ENCODE measurements at regions not wholly inside any gene's neighbourhood (a gene's known extent, or its start where the extent isn't known, plus 50 kb on each side); places are given as distances from the start of the nearest gene placed in this dataset.
"Not testable (repeated sequence)": the region's sequence is repeated elsewhere in the genome, so short reads cannot be mapped to it uniquely, and the experiment has no call there.

DNA sequence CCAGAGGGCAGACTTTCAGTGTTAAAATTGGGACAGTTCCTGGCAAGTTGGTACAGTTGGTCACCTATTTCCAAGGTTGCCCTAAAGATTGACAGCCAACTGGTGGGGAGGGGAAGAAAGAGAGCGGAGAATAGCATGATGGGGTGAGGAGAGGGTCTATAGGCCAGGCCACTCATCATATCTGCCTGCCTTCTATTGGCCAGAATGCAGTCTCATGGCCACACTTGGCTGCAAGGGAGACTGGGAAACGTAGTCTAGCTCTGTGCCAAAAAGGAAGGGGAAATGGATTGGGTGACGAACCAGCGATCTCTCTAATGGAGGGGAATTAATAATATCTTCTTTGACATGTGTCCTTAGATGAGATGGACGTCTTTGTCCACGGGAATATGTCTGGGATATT is 197.4 kb upstream of the ATP6AP2 start:
- in situ Hi-C loops (cut with HindIII; ENCODE audit: low sequenced_read_pairs) = no loop called here

DNA sequence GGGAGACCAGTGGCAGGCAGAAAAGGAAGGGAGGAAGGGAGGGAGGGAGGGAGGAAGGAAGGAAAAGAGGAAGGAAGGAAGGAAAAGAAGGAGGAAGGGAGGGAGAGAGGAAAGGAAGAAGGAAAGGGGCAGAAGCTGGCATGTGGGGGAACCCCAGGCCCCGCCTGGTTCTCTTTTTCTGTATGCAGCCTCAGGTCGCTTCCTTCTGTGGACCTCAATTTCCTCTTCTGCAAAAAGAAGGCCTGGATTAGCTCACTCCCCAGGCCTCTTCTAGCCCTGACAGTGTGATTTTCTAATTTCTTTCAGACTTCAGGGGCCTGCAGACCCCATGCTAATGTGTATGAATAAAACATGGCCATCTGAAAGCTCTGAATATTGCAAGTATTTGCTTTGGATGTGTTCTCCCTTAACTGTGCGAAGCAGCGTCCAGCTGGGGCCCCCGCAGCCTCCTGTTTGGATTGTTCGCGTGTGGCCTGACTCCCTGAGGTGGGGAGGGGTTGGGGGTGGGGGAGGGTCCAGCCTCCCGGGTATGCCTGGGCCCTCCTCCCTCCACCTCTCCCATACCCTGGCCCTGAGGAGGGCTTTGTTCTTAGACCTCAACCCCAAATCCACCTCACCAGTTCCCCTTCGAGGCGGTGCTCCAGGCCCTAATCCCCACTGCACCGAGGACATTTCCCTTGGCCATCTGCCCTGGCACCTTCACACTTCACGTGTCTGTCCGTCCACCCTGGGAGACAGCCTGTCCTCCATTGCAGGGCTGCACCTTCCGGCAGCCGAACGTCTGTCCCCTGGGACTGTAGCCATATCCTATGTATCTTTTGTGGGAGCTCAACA is 199.9 kb upstream of the ATP6AP2 start:
- in situ Hi-C loops (cut with HindIII; ENCODE audit: low sequenced_read_pairs) = no loop called here

DNA sequence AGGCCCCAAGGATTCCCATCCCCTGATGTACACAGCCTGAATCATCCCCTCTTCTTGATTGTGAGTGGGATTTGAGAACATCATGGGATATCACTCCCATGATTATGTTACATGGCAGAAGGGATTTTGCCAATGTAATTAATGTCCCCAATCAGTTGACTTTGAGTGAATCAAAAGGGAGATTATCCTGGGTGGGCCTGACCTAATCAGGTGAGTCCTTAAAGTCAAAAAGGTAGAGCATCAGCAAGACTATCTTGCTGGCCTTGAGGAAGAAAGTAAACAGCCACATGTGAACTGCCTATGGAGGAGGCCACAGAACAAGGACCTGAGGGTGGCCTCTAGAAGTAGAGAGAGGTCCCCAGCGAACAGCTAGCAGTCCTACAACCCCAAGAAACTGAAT is 203.1 kb upstream of the ATP6AP2 start:
- in situ Hi-C loops (cut with HindIII; ENCODE audit: low sequenced_read_pairs) = no loop called here

DNA sequence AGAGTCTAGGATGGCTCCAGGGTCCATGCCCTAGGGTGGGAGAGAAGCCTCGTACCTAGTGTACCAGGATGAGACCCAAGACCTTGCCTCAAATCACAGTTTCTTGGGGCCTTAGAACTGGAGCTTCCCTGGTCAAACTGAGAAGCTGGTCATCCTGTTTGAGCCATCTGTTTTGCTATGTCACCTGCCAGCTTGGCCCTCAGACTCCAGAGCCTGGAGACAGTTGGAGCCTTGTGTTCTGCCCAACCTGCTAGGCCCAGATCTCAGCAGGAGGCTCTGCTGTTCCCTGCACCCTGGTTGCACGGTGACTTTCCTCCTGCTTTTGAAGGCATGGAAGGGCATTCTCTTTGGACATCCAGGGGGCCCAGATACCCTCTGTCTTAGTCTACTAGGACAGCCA is 206.3 kb upstream of the ATP6AP2 start:
- in situ Hi-C loops (cut with HindIII; ENCODE audit: low sequenced_read_pairs) = no loop called here

DNA sequence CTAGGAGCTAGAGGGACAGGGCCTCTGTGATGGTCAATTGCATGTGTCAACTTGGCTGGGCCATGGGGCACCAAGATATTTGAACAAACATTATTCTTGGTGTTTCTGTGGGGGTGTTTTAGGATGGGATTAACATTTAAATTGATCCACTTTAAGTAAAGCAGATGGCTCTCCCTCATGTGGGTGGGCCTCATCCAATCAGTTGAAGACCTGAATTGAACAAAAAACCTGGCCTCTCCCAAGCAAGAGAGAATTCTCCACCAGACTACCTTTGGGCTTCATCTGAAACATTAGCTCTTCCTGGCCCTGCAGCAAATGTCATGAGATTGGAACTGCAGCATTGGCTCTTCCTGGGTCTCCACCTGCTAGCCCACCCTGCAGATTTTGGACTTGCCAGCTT is 207.1 kb upstream of the ATP6AP2 start:
- in situ Hi-C loops (cut with HindIII; ENCODE audit: low sequenced_read_pairs) = no loop called here

DNA sequence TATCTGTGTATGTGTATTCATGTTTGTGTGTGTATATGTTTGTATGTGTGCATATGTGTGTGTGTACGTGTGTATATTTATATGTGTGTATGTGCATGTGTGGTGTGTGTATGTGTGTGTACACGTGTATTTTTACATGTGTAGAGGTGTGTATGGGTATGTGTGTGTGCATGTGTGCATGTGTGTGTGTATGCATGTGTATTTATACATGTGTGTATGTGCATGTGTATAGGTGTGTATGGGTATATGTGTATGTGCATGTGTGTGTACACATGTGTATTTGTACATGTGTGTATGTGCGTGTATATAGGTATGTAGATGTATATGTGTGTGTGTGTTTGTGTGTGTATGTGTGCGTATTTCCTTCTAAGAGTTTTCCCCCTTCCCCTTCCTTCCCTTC is 207.7 kb upstream of the ATP6AP2 start:
- in situ Hi-C loops (cut with HindIII; ENCODE audit: low sequenced_read_pairs) = no loop called here

DNA sequence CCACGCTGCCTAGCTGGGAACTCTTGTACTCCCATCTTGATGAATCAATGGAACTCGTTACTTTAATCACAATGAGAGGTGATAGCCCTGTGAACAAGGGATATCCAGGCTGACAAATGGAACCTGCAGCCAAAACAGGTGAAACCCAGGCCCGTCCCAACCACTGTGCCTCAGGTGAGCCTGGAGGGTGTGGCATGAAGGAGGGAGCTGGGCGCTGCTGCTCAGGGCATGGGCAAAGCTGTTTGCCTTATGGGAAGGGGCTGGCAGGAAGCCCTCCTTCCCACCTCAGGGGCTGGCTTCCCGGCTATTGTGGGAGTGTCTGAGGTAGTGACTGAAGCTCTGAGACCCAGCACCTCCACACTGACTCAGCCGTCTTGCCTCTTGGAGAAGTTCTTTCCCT is 209.4 kb upstream of the ATP6AP2 start:
- in situ Hi-C loops (cut with HindIII; ENCODE audit: low sequenced_read_pairs) = no loop called here

DNA sequence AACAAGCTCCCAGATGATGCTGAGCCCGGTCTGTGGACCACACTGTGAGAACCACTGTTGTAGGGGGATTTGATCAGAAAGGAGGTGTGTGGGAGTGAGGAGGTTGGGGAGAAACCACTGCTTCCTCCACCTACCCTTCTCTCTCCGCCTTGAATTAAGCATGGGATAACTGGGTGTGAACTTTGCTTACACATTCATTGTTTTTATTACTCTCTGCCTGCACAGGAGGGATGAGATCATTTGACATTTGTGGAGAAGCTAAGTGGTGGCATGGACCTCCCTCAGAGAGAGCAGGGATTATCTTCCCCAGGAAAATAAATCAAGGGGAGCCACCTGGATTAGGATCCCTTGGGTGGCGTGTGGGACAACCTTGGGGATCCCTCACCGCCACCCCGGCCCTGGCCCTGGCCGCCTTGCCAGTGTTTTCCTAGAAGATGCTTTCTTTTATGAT is 212.1 kb upstream of the ATP6AP2 start:
- in situ Hi-C loops (cut with HindIII; ENCODE audit: low sequenced_read_pairs) = no loop called here

DNA sequence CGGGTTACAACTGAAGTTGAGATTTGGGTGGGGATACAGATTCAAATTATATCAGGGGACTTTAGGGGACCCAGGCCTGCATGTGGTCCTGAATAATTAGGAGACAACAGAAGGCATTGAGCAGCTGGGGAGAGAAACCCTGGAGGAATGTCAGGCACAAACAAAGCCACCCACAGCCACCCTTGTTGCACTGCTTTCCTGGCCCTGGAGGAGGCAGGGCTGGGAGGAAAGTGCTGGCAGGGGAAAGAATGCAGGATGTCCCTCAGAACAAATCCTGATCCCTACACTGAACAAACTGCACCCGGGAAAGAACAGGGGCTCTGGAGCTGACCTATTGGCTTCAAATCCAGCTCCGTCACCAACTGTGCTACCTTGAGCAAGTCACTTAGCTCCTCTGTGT is 214.1 kb upstream of the ATP6AP2 start:
- in situ Hi-C loops (cut with HindIII; ENCODE audit: low sequenced_read_pairs) = no loop called here

DNA sequence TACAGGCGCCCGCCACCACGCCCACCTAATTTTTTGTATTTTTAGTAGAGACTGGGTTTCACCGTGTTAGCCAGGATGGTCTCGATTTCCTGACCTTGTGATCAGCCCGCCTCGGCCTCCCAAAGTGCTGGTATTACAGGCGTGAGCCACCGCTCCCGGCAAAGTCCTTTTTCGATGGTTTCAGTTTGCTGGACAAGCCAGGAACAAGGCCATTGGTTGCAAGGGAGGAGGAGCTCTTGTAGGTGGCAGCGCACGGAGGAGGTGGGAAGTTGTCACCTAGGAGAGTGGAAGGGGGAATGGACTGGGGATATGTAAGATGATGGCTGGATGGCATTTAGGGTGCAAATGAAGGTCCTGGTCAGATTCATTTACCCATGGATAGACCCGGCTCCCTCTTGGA is 218.5 kb upstream of the ATP6AP2 start:
- in situ Hi-C loops (cut with HindIII; ENCODE audit: low sequenced_read_pairs) = not testable (repeated sequence)

DNA sequence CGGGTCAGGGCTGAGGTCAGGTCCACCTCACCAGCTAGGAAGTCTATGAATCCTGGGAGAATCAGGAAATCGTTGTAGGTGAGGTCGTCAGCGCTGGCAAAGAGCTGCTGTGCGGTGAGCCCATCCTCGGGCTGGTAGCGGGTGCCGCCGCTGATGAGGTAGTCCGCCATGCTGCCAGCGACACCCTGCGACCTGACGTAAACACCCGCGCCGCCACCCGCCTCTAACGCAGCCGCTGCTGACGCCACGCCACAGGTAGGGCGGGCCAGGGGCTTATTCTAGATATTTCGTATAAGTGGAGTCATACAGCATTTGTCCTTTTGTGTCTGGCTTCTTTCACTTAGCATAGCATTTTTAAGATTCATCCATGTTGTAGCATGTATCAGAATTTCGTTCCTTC is 220.2 kb upstream of the ATP6AP2 start:
- in situ Hi-C loops (cut with HindIII; ENCODE audit: low sequenced_read_pairs) = no loop called here

DNA sequence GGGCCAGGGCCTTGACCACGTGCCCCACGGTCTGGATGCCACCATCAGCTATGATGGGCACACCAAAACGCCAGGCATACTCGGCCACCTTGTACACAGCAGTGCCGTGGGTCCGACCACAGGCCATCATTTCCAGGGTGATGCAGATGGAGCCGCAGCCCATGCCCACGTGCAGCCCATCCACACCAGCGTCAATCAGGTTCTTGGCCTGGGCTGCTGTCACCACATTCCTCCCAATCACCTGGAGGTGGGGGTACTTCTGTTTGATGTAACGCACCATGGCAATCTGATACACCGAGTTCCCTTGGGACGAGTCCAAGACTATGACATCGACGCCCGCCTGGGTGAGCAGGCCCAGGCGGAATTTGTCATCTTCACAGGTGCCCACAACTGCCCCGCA is 221.2 kb upstream of the ATP6AP2 start:
- in situ Hi-C loops (cut with HindIII; ENCODE audit: low sequenced_read_pairs) = no loop called here

DNA sequence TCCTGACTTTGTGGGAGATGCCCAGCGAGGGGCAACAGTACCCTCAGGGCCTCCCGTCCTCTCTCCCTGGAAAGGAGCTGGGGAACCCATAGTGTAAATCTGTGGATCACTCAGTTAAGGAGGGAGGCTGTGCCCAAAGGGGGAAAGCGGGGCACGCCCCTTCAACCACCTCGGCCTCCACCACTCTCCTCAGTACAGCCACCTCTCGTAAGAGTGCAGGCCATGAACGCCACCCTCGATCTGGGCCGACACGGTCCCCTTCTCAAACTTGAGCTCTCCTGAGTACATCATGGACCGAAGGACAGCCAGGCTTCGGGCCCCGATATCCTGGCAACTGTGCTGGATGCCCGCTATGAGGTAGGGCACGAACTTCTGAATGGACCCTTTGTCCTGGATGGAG is 221.8 kb upstream of the ATP6AP2 start:
- in situ Hi-C loops (cut with HindIII; ENCODE audit: low sequenced_read_pairs) = no loop called here

DNA sequence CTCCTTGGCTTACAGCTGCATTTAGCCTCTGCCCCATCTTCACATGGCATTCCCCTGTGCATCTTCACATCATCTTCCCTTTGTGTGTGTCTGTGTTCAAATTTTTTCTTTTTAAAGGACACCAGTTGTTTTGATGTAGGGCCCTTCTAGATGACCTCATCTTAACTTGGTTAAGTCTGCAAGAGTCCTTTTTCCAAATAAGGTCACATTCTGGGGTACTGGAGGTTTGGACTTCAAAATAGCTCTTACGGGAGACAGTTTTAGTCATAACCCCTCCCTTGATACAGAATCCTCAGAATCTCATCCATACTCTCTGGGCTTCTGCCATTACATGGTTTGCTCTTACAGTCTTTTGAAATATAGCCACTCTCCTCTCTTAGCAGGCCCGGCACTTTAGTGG is 231.5 kb upstream of the ATP6AP2 start:
- in situ Hi-C loops (cut with HindIII; ENCODE audit: low sequenced_read_pairs) = no loop called here

DNA sequence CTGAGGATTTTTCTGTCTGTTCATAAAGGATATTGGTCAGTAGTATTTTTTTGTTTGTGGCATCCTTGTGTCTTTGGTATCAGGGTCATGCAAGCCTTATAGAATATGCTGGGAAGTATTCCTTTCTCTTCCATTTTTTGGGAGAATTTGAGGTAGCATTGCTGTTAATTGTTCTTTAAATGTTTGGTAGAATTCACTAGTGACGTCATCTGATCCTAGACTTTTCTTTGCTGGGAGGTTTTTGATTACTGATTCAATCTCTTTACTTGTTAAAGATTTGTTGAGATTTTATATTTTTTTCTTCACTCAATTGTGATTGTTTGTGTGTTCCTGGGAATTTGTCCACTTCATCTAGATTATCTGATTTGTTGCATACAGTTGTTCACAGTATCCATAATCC is 234.4 kb upstream of the ATP6AP2 start:
- in situ Hi-C loops (cut with HindIII; ENCODE audit: low sequenced_read_pairs) = no loop called here

DNA sequence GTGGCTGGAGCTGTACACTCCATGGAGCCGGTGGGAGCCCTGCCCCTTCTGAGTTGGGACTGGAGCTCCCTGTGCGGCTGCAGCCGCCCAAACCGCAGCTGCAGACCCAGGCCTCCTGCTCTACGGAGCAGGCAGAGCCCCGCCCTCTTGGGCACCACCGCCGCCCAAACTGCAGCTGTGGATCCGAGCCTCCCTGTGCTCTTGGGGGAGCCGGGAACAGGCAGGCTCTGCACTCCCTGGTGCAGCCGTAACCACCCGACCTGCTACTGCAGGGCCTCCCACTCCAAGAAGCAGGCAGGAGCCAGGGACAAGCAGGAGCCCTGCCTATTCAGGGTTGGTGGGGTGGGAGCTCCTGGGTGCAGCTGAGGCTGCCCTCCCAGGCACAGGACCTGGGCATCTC is 237.5 kb upstream of the ATP6AP2 start:
- in situ Hi-C loops (cut with HindIII; ENCODE audit: low sequenced_read_pairs) = no loop called here

DNA sequence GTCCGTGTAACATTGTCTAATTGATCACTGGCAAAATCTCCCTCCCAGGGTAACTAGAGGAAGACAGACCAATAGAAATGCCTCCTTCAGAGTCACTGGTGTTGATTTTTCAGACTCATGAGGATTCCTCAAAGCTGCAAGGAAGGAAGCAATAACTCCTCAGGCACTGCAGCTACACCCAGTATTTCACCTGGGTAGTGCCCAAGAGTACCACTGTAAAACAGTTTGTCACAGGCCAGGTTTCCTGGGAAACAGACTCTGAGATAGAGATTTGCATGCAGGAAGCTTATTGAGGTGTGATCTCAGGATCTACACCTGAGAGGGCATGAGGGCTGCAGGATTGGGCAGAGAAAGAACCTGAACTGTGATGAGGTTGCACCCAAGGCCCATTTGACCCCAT is 240.7 kb upstream of the ATP6AP2 start:
- in situ Hi-C loops (cut with HindIII; ENCODE audit: low sequenced_read_pairs) = no loop called here

DNA sequence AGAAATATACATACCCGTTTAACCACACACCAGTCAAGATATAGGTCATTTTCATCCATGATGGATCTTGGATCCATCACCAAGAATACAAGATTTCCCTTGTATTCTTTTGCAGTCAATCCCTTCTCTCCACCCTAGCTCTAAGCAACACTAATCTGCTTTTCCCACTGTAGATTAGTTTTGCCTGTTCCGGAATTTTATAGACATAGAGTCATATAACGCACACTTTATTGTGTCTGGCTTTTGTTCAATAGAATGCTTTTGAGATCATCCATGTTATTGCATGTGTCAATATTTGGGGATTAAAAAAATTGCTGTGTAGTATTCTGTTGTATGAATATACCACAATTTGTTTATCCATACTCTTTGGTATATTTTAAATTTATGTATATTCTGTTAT is 235.6 kb upstream of the BCOR start:
- in situ Hi-C loops (cut with HindIII; ENCODE audit: low sequenced_read_pairs) = no loop called here

DNA sequence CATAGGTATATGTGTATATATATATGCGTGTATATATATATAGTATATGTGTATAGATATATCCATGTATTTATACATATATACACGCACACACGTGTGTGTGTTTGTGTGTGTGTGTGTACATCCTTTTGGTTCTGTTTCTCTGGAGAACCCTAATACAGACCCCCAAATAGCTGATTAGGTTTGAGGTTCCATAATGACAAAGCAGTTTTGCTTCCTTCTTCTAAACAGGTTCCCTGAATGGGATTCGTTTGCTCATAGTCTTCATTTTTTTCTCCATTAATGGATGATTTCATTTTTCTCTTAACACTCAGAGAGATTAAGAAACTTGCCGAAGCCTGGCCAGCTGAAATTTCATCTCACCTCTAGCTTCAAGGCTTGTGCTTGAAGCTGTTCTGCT is 234.0 kb upstream of the BCOR start:
- in situ Hi-C loops (cut with HindIII; ENCODE audit: low sequenced_read_pairs) = no loop called here

DNA sequence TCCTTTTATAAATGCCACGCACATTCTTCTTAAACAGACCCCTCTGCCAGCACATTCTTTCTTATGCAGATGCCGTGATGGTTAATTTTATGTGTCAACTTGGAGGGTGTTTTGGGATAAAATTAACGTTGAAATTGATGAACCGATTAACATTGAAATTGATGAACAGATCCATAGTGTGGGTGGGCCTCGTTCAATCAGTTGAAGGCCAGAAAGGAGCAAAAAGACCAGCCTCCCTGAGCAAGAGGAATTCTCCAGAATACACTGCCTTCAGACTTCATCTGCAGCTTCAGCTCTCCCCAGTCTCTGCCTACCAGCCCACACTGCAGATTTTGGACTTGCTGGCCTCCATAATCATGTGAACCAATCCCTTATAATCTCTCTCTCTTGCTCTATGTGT is 233.6 kb upstream of the BCOR start:
- in situ Hi-C loops (cut with HindIII; ENCODE audit: low sequenced_read_pairs) = no loop called here

DNA sequence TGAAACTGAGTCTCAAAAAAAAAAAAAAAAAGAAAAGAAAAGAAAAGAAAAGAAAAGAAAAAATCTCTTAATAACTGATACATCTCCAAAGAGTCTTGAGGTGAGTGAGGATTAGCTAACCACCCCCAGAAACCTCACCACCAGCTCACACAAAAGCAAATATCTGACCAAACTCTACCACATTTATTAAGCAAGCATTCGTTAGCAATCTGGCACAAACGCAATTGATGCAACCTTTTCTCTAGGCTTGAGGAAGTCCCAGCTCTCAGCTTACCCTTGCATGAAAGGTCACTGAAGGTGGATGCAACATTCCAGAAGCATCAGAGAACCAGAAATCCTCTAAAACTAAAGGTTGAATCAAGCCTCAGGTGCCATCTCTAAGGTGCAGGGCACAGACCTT is 231.9 kb upstream of the BCOR start:
- in situ Hi-C loops (cut with HindIII; ENCODE audit: low sequenced_read_pairs) = no loop called here

DNA sequence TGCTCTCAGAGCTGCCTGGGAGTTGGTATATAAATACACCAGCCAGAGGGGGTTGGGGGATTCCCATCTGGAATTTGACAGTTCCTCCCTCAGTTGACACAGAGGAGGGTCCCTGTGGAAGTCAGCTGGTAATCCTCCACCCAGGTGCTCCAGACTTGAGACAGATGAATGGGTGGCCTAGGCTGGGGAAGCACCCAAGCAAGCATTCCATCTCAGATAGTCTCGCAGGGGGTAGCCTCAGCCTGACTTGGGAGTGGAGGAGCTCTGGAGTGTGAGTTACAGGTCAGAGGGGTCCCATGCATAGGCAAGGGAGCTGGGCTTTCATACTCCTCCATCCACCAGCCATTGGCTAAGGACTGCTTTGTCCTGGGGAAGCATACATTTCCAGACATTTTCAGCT is 229.3 kb upstream of the BCOR start:
- in situ Hi-C loops (cut with HindIII; ENCODE audit: low sequenced_read_pairs) = no loop called here
